Right cardiac atrium (tissue), 5 donors: ENCODE measurements at regions not wholly inside any gene's neighbourhood (a gene's known extent, or its start where the extent isn't known, plus 50 kb on each side); places are given as distances from the start of the nearest gene placed in this dataset.

Experiments used
- ATAC-seq, 2 donors: fragments of 200-7000 bp; cut with Tn5 transposase; one replicate each; pipeline versions ENCODE4 v1.8.0 to v1.9.1; 2020; ENCODE audit warnings: moderate library complexity in 2 of 2, mild to moderate bottlenecking in 1 of 2
- DNase-seq, 3 donors: peaks; one replicate each; pipeline ENCODE4 v3.0.0-alpha.2; 2020
- H3K27ac ChIP-seq: one replicate; pipeline ENCODE4 v1.5.1; 2013; ENCODE audit warnings: mild to moderate bottlenecking, low read length, control low read depth, moderate library complexity
- H3K27me3 ChIP-seq: one replicate; pipeline ENCODE4 v1.6.1; 2013; ENCODE audit not compliant: control insufficient read depth, insufficient read depth
- H3K4me1 ChIP-seq: one replicate; pipeline ENCODE4 v1.6.1; 2013; ENCODE audit warnings: low read length; ENCODE audit not compliant: control insufficient read depth, insufficient read depth
- H3K4me3 ChIP-seq: one replicate; pipeline ENCODE4 v1.5.1; 2013; ENCODE audit warnings: low read length, control low read depth
- H3K9me3 ChIP-seq: one replicate; pipeline ENCODE4 v1.6.1; 2013; ENCODE audit warnings: low read length; ENCODE audit not compliant: control insufficient read depth
- WGBS: extraction: QIAGEN DNeasy Blood & Tissue Kit; methylation state at CpG from one replicate; pipeline ENCODE4 v1.1.7; 2013; 5-methylcytosine and 5-hydroxymethylcytosine counted together
- intact Hi-C, 4 donors: fragments of 100-400 bp; cut with DNase I; formaldehyde crosslinking; loops; one replicate each; pipeline versions ENCODE4 v1.11.0 to v1.14.0; 2022 to 2023
- donor health status: healthy with polysubstance abuse.
- donor health status: DM: no; HTN: yes; CAD: no.
- donor health status: DM: no; HTN: no; CAD: no.
- donor health status: DM: no; HTN: yes; CAD: no; lungs with severe emphysema.
- donor health status: DM: yes; HTN: yes; CAD: no.

GRCh38 chr9:29793970-29794369 is 2220.7 kb upstream of the C9orf72 start:
- Histone ChIP-seq H3K27me3 (no peaks in the 10 kb centered on the region), H3K4me1 (no peaks in the 10 kb centered on the region), H3K4me3 (no peak overlapping the region), H3K9me3 (no peaks in the 10 kb centered on the region), H3K27ac (no peak overlapping the region)
- ATAC-seq: no peak
- WGBS: 47% methylated on average over 1 of the region's 1 CpG
- intact Hi-C loops: no loop called here
- DNase-seq: no peak

- 74% methylated on average over 2 of the region's 2 CpGs for WGBS
- Histone ChIP-seq H3K27ac (no peak overlapping the region), H3K9me3 (no peaks in the 10 kb centered on the region), H3K4me1 (no peaks in the 10 kb centered on the region), H3K27me3 (no peaks in the 10 kb centered on the region), H3K4me3 (no peak overlapping the region)
- ATAC-seq (no peak), DNase-seq (no peak)
- intact Hi-C loops: no loop called here
Observed at GRCh38 chr9:29796291-29796952, 2223.1 kb upstream of the C9orf72 start.

- ATAC-seq: no peak
- Histone ChIP-seq H3K4me1 (no peaks in the 10 kb centered on the region), H3K4me3 (no peak overlapping the region), H3K27me3 (no peaks in the 10 kb centered on the region), H3K9me3 (no peaks in the 10 kb centered on the region), H3K27ac (no peak overlapping the region)
- DNase-seq: no peak
- intact Hi-C loops: no loop called here
- 78% methylated on average over 1 of the region's 1 CpG for WGBS
Observed at GRCh38 chr9:29798599-29798998, 2225.3 kb upstream of the C9orf72 start.

GRCh38 chr9:29799227-29799626 is 2225.9 kb upstream of the C9orf72 start:
- Histone ChIP-seq H3K27ac (no peak overlapping the region), H3K4me1 (no peaks in the 10 kb centered on the region), H3K4me3 (no peak overlapping the region), H3K9me3 (no peaks in the 10 kb centered on the region), H3K27me3 (no peaks in the 10 kb centered on the region)
- ATAC-seq: no peak
- WGBS: 78% methylated on average over 2 of the region's 2 CpGs
- DNase-seq: no peak
- intact Hi-C loops: no loop called here

- DNase-seq (no peak), ATAC-seq (no peak)
- Histone ChIP-seq H3K4me1 (no peaks in the 10 kb centered on the region), H3K4me3 (no peak overlapping the region), H3K27ac (no peak overlapping the region), H3K9me3 (no peaks in the 10 kb centered on the region), H3K27me3 (no peaks in the 10 kb centered on the region)
- intact Hi-C loops: no loop called here
- 41% methylated on average over 1 of the region's 1 CpG for WGBS
Observed at GRCh38 chr9:29800821-29801220, 2227.5 kb upstream of the C9orf72 start.

GRCh38 chr9:29802454-29802853 is 2229.2 kb upstream of the C9orf72 start:
- no peak overlapping the region for H3K4me3 ChIP-seq
- no peak for DNase-seq
- ATAC-seq: no peak
- intact Hi-C loops: no loop called here
- no peaks in the 10 kb centered on the region for H3K4me1 ChIP-seq
- no peaks in the 10 kb centered on the region for H3K27me3 ChIP-seq
- H3K27ac ChIP-seq: no peak overlapping the region
- H3K9me3 ChIP-seq: no peaks in the 10 kb centered on the region
- 72% methylated on average over 3 of the region's 3 CpGs for WGBS

GRCh38 chr9:29806937-29807618 is 2233.8 kb upstream of the C9orf72 start:
- Histone ChIP-seq H3K4me3 (no peak overlapping the region), H3K9me3 (no peaks in the 10 kb centered on the region), H3K4me1 (no peaks in the 10 kb centered on the region), H3K27me3 (no peaks in the 10 kb centered on the region), H3K27ac (no peak overlapping the region)
- intact Hi-C loops: no loop called here
- WGBS: 53% methylated on average over 3 of the region's 3 CpGs
- ATAC-seq: no peak
- no peak for DNase-seq

- 71% methylated on average over 6 of the region's 6 CpGs for whole genome bisulfite sequencing
- no peaks in the 10 kb centered on the region for H3K27me3 ChIP-seq
- no peaks in the 10 kb centered on the region for H3K4me1 ChIP-seq
- H3K9me3 ChIP-seq: peaks cover 1% of the 10 kb centered on the region
- DNase-seq (no peak), ATAC-seq (no peak)
- intact Hi-C loops: no loop called here
- no peak overlapping the region for H3K4me3 ChIP-seq
- no peak overlapping the region for H3K27ac ChIP-seq
Observed at GRCh38 chr9:29816954-29817703, 2243.8 kb upstream of the C9orf72 start.

GRCh38 chr9:29822458-29822857 is 2249.2 kb upstream of the C9orf72 start:
- ATAC-seq (no peak), DNase-seq (no peak)
- no peaks in the 10 kb centered on the region for H3K4me1 ChIP-seq
- no peaks in the 10 kb centered on the region for H3K27me3 ChIP-seq
- no peaks in the 10 kb centered on the region for H3K9me3 ChIP-seq
- 61% methylated on average over 3 of the region's 3 CpGs for WGBS
- no peak overlapping the region for H3K4me3 ChIP-seq
- H3K27ac ChIP-seq: no peak overlapping the region
- intact Hi-C loops: no loop called here

GRCh38 chr9:29826421-29826820 is 2253.1 kb upstream of the C9orf72 start:
- WGBS: 97% methylated on average over 23 of the region's 23 CpGs
- intact Hi-C loops: no loop called here
- ATAC-seq (no peak), DNase-seq (peak in 1 of 3 donors; percentile 32)
- Histone ChIP-seq H3K4me3 (no peak overlapping the region), H3K27ac (no peak overlapping the region), H3K4me1 (no peaks in the 10 kb centered on the region), H3K27me3 (no peaks in the 10 kb centered on the region), H3K9me3 (no peaks in the 10 kb centered on the region)

- H3K27me3 ChIP-seq: no peaks in the 10 kb centered on the region
- H3K9me3 ChIP-seq: no peaks in the 10 kb centered on the region
- DNase-seq (no peak), ATAC-seq (no peak)
- H3K27ac ChIP-seq: no peak overlapping the region
- H3K4me1 ChIP-seq: no peaks in the 10 kb centered on the region
- intact Hi-C loops: no loop called here
- 29% methylated on average over 6 of the region's 6 CpGs for WGBS
- no peak overlapping the region for H3K4me3 ChIP-seq
Observed at GRCh38 chr9:29830821-29831220, 2257.5 kb upstream of the C9orf72 start.
